ENCODE measurements at regions not wholly inside any gene's neighbourhood (a gene's known extent, or its start where the extent isn't known, plus 50 kb on each side); places are given as distances from the start of the nearest gene placed in this dataset.

DNA sequence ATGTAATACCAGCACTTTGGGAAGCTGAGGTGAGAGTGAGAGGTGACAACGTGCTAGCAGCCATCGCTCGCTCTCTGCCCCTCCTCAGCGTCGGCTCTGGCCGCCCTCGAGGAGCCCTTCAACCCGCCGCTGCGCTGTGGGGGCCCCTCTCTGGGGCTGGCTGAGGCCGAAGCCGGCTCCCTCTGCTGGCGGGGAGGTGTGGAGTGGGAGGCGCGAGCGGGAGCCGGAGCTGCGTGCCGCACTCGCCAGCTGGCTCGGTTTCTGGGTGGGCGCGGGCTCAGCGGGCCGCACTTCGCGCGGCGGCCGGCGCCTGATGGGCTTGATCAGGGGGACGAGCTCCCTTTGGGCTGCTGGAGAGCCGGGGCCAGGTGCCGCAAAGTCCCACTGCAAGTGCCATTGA lies 98.9 kb upstream of the UBASH3B start:
- TF ChIP-seq POLR2AphosphoS5 (IDR thresholded peaks at IDR 0.05; ENCODE audit: insufficient read depth in 1 of 2, low read depth in 1 of 2) (no peak), POLR2A (IDR thresholded peaks at IDR 0.05) (no peak)
- TF ChIP-seq, protein P1, sequence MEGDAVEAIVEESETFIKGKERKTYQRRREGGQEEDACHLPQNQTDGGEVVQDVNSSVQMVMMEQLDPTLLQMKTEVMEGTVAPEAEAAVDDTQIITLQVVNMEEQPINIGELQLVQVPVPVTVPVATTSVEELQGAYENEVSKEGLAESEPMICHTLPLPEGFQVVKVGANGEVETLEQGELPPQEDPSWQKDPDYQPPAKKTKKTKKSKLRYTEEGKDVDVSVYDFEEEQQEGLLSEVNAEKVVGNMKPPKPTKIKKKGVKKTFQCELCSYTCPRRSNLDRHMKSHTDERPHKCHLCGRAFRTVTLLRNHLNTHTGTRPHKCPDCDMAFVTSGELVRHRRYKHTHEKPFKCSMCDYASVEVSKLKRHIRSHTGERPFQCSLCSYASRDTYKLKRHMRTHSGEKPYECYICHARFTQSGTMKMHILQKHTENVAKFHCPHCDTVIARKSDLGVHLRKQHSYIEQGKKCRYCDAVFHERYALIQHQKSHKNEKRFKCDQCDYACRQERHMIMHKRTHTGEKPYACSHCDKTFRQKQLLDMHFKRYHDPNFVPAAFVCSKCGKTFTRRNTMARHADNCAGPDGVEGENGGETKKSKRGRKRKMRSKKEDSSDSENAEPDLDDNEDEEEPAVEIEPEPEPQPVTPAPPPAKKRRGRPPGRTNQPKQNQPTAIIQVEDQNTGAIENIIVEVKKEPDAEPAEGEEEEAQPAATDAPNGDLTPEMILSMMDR (IDR thresholded peaks at IDR 0.05): no peak
- no peaks in the 10 kb centered on the region for H3K27me3 ChIP-seq
- H3K4me3 ChIP-seq: peak overlapping the region; percentile 28
- H3K9me3 ChIP-seq: no peaks in the 10 kb centered on the region
- H3K36me3 ChIP-seq: no peaks in the 10 kb centered on the region
- H3K4me1 ChIP-seq: no peaks in the 10 kb centered on the region
- DNase-seq (ENCODE audit: extremely low spot score in 2 of 2): no peak
- intact Hi-C loops (cut with DNase I): no loop called here
- no peak overlapping the region for H3K27ac ChIP-seq

DNA sequence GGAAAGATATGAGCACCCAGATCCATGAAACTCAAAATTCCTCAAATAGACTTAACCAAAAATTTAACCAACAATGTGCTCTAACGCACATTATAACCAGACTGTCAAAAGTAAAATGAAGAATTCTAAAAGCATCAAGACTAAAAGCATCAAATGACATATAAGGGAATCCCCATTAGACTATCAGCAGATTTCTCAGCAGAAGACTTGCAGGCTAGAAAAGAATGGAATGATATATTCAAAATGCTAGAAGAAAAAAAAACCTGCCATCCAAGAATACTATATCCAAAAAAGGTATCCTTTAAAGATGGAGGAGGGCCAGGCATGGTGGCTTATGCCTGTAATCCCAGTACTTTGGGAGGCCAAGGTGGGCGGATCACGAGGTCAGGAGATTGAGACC lies 117.5 kb upstream of the UBASH3B start:
- Histone ChIP-seq H3K27ac (no peak overlapping the region), H3K9me3 (peaks cover 6% of the 10 kb centered on the region), H3K36me3 (no peaks in the 10 kb centered on the region), H3K27me3 (no peaks in the 10 kb centered on the region), H3K4me3 (no peak overlapping the region), H3K4me1 (no peaks in the 10 kb centered on the region)
- no peak for TF ChIP-seq POLR2A (IDR thresholded peaks at IDR 0.05)
- TF ChIP-seq POLR2AphosphoS5 (IDR thresholded peaks at IDR 0.05; ENCODE audit: insufficient read depth in 1 of 2, low read depth in 1 of 2): no peak
- TF ChIP-seq, protein P1 (IDR thresholded peaks at IDR 0.05): no peak
- DNase-seq (ENCODE audit: extremely low spot score in 2 of 2): no peak
- intact Hi-C loops (cut with DNase I): no loop called here

DNA sequence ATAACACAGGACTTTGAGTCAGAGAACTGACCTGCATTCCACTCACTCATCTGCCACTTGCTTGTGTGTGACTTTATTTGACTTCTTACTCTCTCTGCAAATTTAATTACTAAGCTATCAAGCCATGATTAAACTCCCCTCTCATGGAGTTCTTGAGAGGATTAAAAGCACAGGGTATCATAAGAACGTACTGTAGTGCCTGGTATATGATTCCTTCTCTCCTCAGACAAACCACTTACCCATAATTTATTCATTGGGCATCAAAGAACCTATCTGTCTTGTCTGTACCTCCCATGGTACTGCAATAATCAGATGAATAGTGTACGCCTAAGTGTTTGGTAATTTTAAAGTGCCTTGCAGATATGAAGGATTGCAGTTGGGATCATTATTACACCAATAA lies 130.6 kb upstream of the UBASH3B start:
- H3K36me3 ChIP-seq: no peaks in the 10 kb centered on the region
- H3K9me3 ChIP-seq: no peaks in the 10 kb centered on the region
- intact Hi-C loops (cut with DNase I): no loop called here
- TF ChIP-seq POLR2AphosphoS5 (IDR thresholded peaks at IDR 0.05; ENCODE audit: insufficient read depth in 1 of 2, low read depth in 1 of 2): no peak
- no peak for TF ChIP-seq POLR2A (IDR thresholded peaks at IDR 0.05)
- TF ChIP-seq, protein P1 (IDR thresholded peaks at IDR 0.05): no peak
- H3K27ac ChIP-seq: no peak overlapping the region
- no peaks in the 10 kb centered on the region for H3K4me1 ChIP-seq
- no peaks in the 10 kb centered on the region for H3K27me3 ChIP-seq
- H3K4me3 ChIP-seq: no peak overlapping the region
- no peak for DNase-seq (ENCODE audit: extremely low spot score in 2 of 2)

DNA sequence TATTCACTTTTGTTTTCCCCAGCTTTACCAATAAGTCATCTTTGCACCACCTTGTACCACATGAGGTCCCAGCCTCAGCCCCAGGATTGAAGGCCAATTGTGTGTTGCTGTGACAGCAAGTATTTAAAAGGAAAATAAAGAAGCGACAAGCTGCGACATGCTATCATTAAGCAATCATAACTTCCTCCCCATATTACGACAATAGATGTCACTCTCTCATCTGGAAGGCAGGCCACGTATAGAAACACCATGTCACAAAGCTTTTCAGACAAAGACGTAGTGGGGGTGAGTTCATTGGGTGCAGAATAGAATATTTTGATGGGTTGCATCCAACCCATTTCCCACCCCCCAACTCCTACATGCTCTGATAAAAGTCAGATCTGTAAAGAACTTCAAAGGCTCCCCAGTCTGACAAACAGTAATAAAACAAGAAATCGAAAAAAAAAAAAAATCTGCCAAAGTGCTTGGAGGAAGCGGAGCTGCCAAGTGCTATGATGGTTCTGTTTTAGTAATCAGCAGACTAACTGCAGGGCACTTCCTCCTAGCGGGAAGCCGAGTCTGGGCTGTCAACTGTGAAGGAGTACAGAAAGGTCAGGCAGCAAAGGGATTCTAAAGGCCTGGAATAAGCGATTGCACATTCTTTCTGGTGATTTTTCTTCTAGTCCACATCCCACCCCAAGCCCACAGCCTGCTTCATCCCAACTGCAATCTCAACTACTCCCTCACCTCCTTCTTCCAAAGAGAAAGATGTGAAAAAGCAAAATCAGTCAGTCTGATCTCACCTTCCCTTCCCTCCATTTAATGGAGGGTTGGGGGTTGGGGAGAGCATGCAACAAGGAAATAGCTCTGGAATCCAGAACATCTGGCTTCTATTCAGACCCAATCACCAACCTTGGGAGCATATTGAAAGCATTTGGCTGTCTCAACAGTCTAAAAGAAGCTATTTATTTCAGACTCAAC lies 131.4 kb upstream of the UBASH3B start:
- TF ChIP-seq, protein P1 (IDR thresholded peaks at IDR 0.05): no peak
- TF ChIP-seq POLR2AphosphoS5 (IDR thresholded peaks at IDR 0.05; ENCODE audit: insufficient read depth in 1 of 2, low read depth in 1 of 2) (no peak), POLR2A (IDR thresholded peaks at IDR 0.05) (no peak)
- DNase-seq (ENCODE audit: extremely low spot score in 2 of 2): no peak
- intact Hi-C loops (cut with DNase I): no loop called here
- Histone ChIP-seq H3K27ac (no peak overlapping the region), H3K36me3 (no peaks in the 10 kb centered on the region), H3K4me3 (no peak overlapping the region), H3K4me1 (no peaks in the 10 kb centered on the region), H3K9me3 (no peaks in the 10 kb centered on the region), H3K27me3 (no peaks in the 10 kb centered on the region)

DNA sequence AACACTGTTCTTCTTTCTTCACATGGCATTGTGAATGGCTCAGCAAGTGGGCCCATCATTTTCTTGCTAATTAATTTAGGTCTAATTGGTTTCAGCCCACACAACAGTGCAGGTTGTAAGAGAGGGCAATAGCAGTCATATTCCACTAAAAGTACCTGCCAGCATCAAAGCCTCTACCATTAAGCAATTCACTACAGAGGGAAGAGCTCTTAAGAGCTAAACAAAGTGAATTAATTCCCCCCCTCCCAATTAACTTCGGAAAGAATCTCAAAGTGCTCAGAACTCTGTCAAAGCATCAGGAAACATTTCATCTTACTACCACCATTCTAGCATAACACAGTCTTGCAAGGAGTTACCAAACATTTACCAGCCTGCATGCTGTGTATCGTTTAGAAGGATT lies 133.9 kb upstream of the UBASH3B start:
- TF ChIP-seq POLR2A (IDR thresholded peaks at IDR 0.05): no peak
- TF ChIP-seq, protein P1 (IDR thresholded peaks at IDR 0.05): no peak
- no peak for TF ChIP-seq POLR2AphosphoS5 (IDR thresholded peaks at IDR 0.05; ENCODE audit: insufficient read depth in 1 of 2, low read depth in 1 of 2)
- Histone ChIP-seq H3K36me3 (no peaks in the 10 kb centered on the region), H3K4me3 (no peak overlapping the region), H3K27me3 (no peaks in the 10 kb centered on the region), H3K4me1 (no peaks in the 10 kb centered on the region), H3K9me3 (no peaks in the 10 kb centered on the region), H3K27ac (no peak overlapping the region)
- no peak for DNase-seq (ENCODE audit: extremely low spot score in 2 of 2)
- intact Hi-C loops (cut with DNase I): no loop called here

All from vagina (tissue), 2 donors.